ENCODE measurements at regions not wholly inside any gene's neighbourhood (a gene's known extent, or its start where the extent isn't known, plus 50 kb on each side); places are given as distances from the start of the nearest gene placed in this dataset.

- H3K9me3 ChIP-seq, result no peaks in the 10 kb centered on the region
- DNase-seq (peak; percentile 72 to 78), ATAC-seq (peak; percentile 54 to 85 (median 78))
- peaks cover 0 to 54% (median 0%) of the 10 kb centered on the region in 9 donors for H3K36me3 ChIP-seq
- H3K4me3 ChIP-seq, result peak overlapping the region in 1 of 10 donors; percentile 7
- H3K27ac ChIP-seq, result peak overlapping the region in 9 of 10 donors; percentile 46 to 90 (median 83)
- H3K27me3 ChIP-seq, result no peaks in the 10 kb centered on the region
- TF ChIP-seq, protein P1, sequence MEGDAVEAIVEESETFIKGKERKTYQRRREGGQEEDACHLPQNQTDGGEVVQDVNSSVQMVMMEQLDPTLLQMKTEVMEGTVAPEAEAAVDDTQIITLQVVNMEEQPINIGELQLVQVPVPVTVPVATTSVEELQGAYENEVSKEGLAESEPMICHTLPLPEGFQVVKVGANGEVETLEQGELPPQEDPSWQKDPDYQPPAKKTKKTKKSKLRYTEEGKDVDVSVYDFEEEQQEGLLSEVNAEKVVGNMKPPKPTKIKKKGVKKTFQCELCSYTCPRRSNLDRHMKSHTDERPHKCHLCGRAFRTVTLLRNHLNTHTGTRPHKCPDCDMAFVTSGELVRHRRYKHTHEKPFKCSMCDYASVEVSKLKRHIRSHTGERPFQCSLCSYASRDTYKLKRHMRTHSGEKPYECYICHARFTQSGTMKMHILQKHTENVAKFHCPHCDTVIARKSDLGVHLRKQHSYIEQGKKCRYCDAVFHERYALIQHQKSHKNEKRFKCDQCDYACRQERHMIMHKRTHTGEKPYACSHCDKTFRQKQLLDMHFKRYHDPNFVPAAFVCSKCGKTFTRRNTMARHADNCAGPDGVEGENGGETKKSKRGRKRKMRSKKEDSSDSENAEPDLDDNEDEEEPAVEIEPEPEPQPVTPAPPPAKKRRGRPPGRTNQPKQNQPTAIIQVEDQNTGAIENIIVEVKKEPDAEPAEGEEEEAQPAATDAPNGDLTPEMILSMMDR (IDR thresholded peaks at IDR 0.05), result no peak
- 39 to 53% methylated on average over 17 of the region's 17 CpGs for WGBS, 2 donors
- peaks cover 35 to 93% (median 78%) of the 10 kb centered on the region in 9 donors for H3K4me1 ChIP-seq
- intact Hi-C loops (cut with DNase I), result loop anchor here in 1 of 10 donors (5.0 kb wide), 1 partner anchor 39 kb away; no protein-coding TSS in a partner anchor
Observed at GRCh38 chr9:127561491-127562278, 50.4 kb upstream of the STXBP1 start.
